ENCODE measurements at regions not wholly inside any gene's neighbourhood (a gene's known extent, or its start where the extent isn't known, plus 50 kb on each side); places are given as distances from the start of the nearest gene placed in this dataset.
"Not testable (repeated sequence)": the region's sequence is repeated elsewhere in the genome, so short reads cannot be mapped to it uniquely, and the experiment has no call there.

GRCh38 chr18:38496222-38496793 is 930.7 kb upstream of the CELF4 start:
- no peak overlapping the region for H2BK15ac ChIP-seq (ENCODE audit: low read length)
- H2BK12ac ChIP-seq (ENCODE audit: low read length): no peak overlapping the region
- H3K23ac ChIP-seq (ENCODE audit: low read depth, low read length, poor library complexity): no peak overlapping the region
- H3K27me3 ChIP-seq (ENCODE audit: control insufficient read depth in 3 of 3, insufficient read depth in 3 of 3, low read depth in 1 of 3, low read length in 3 of 3): no peaks in the 10 kb centered on the region
- H3K9me3 ChIP-seq (replicated peaks in 1 of 2; ENCODE audit: control insufficient read depth in 2 of 2, insufficient read depth in 1 of 2, low read depth in 1 of 2, low read length in 2 of 2): no peaks in the 10 kb centered on the region
- no peak overlapping the region for H3K14ac ChIP-seq (ENCODE audit: low read length)
- H3K4me1 ChIP-seq (ENCODE audit: control insufficient read depth in 2 of 2, insufficient read depth in 1 of 2, low read depth in 1 of 2, low read length in 2 of 2): no peaks in the 10 kb centered on the region
- H3K4me3 ChIP-seq (ENCODE audit: low read length in 2 of 2): no peak overlapping the region
- no peaks in the 10 kb centered on the region for H3K79me1 ChIP-seq (ENCODE audit: low read depth, low read length)
- no peak overlapping the region for H2BK120ac ChIP-seq (ENCODE audit: low read depth, low read length)
- no peak overlapping the region for H4K91ac ChIP-seq (ENCODE audit: low read depth, low read length, poor library complexity)
- H3K18ac ChIP-seq (ENCODE audit: low read length): no peak overlapping the region
- H3K27ac ChIP-seq (replicated peaks; ENCODE audit: low read length): no peak overlapping the region
- no peak overlapping the region for H3K4me2 ChIP-seq (ENCODE audit: insufficient read depth, low read length, poor library complexity, severe bottlenecking)
- H2AFZ ChIP-seq (ENCODE audit: low read length): no peak overlapping the region
- no peak for DNase-seq (ENCODE audit: low spot score)
- H3K4ac ChIP-seq (ENCODE audit: low read length): no peak overlapping the region
- H2AK5ac ChIP-seq (ENCODE audit: low read depth, low read length): no peak overlapping the region
- no peak overlapping the region for H2BK5ac ChIP-seq (ENCODE audit: low read length)
- no peaks in the 10 kb centered on the region for H3K36me3 ChIP-seq (replicated peaks in 1 of 2; ENCODE audit: control insufficient read depth in 2 of 2, insufficient read depth in 2 of 2, low read length in 2 of 2)
- no CpG with 5 or more reads among the region's 1 CpG for WGBS, 2 donors (ENCODE audit: extremely low coverage in 2 of 2, insufficient read length in 2 of 2, insufficient replicate concordance in 1 of 2)
- no peak overlapping the region for H4K8ac ChIP-seq (ENCODE audit: low read depth, low read length)
- H3K9ac ChIP-seq (ENCODE audit: low read depth, low read length, poor library complexity): no peak overlapping the region

GRCh38 chr18:38494065-38494464 is 928.5 kb upstream of the CELF4 start:
- no peak for DNase-seq (ENCODE audit: low spot score)
- H2BK120ac ChIP-seq (ENCODE audit: low read depth, low read length): no peak overlapping the region
- H3K9ac ChIP-seq (ENCODE audit: low read depth, low read length, poor library complexity): no peak overlapping the region
- no peaks in the 10 kb centered on the region for H3K36me3 ChIP-seq (replicated peaks in 1 of 2; ENCODE audit: control insufficient read depth in 2 of 2, insufficient read depth in 2 of 2, low read length in 2 of 2)
- H2BK15ac ChIP-seq (ENCODE audit: low read length): no peak overlapping the region
- H3K23ac ChIP-seq (ENCODE audit: low read depth, low read length, poor library complexity): no peak overlapping the region
- H3K4me3 ChIP-seq (ENCODE audit: low read length in 2 of 2): no peak overlapping the region
- no peak overlapping the region for H2BK12ac ChIP-seq (ENCODE audit: low read length)
- H3K4me2 ChIP-seq (ENCODE audit: insufficient read depth, low read length, poor library complexity, severe bottlenecking): no peak overlapping the region
- H2AK5ac ChIP-seq (ENCODE audit: low read depth, low read length): no peak overlapping the region
- H2BK5ac ChIP-seq (ENCODE audit: low read length): no peak overlapping the region
- H3K4ac ChIP-seq (ENCODE audit: low read length): no peak overlapping the region
- no peak overlapping the region for H2AFZ ChIP-seq (ENCODE audit: low read length)
- H3K9me3 ChIP-seq (replicated peaks in 1 of 2; ENCODE audit: control insufficient read depth in 2 of 2, insufficient read depth in 1 of 2, low read depth in 1 of 2, low read length in 2 of 2): no peaks in the 10 kb centered on the region
- H3K14ac ChIP-seq (ENCODE audit: low read length): no peak overlapping the region
- H4K8ac ChIP-seq (ENCODE audit: low read depth, low read length): no peak overlapping the region
- H3K79me1 ChIP-seq (ENCODE audit: low read depth, low read length): no peaks in the 10 kb centered on the region
- WGBS, 2 donors (ENCODE audit: extremely low coverage in 2 of 2, insufficient read length in 2 of 2, insufficient replicate concordance in 1 of 2): no CpG with 5 or more reads among the region's 2 CpGs
- H3K4me1 ChIP-seq (ENCODE audit: control insufficient read depth in 2 of 2, insufficient read depth in 1 of 2, low read depth in 1 of 2, low read length in 2 of 2): no peaks in the 10 kb centered on the region
- H3K27me3 ChIP-seq (ENCODE audit: control insufficient read depth in 3 of 3, insufficient read depth in 3 of 3, low read depth in 1 of 3, low read length in 3 of 3): no peaks in the 10 kb centered on the region
- no peak overlapping the region for H3K18ac ChIP-seq (ENCODE audit: low read length)
- no peak overlapping the region for H3K27ac ChIP-seq (replicated peaks; ENCODE audit: low read length)
- H4K91ac ChIP-seq (ENCODE audit: low read depth, low read length, poor library complexity): no peak overlapping the region

GRCh38 chr18:38491195-38491594 is 925.6 kb upstream of the CELF4 start:
- Histone ChIP-seq H2BK12ac (ENCODE audit: low read length) (no peak overlapping the region), H3K4ac (ENCODE audit: low read length) (no peak overlapping the region), H2AK5ac (ENCODE audit: low read depth, low read length) (no peak overlapping the region), H4K8ac (ENCODE audit: low read depth, low read length) (no peak overlapping the region), H3K4me1 (ENCODE audit: control insufficient read depth in 2 of 2, insufficient read depth in 1 of 2, low read depth in 1 of 2, low read length in 2 of 2) (no peaks in the 10 kb centered on the region), H2BK120ac (ENCODE audit: low read depth, low read length) (no peak overlapping the region), H2AFZ (ENCODE audit: low read length) (no peak overlapping the region), H3K79me1 (ENCODE audit: low read depth, low read length) (no peaks in the 10 kb centered on the region), H2BK5ac (ENCODE audit: low read length) (no peak overlapping the region), H3K4me2 (ENCODE audit: insufficient read depth, low read length, poor library complexity, severe bottlenecking) (no peak overlapping the region), H2BK15ac (ENCODE audit: low read length) (no peak overlapping the region), H3K18ac (ENCODE audit: low read length) (no peak overlapping the region), H4K91ac (ENCODE audit: low read depth, low read length, poor library complexity) (no peak overlapping the region), H3K27me3 (ENCODE audit: control insufficient read depth in 3 of 3, insufficient read depth in 3 of 3, low read depth in 1 of 3, low read length in 3 of 3) (no peaks in the 10 kb centered on the region), H3K9me3 (replicated peaks in 1 of 2; ENCODE audit: control insufficient read depth in 2 of 2, insufficient read depth in 1 of 2, low read depth in 1 of 2, low read length in 2 of 2) (no peaks in the 10 kb centered on the region), H3K36me3 (replicated peaks in 1 of 2; ENCODE audit: control insufficient read depth in 2 of 2, insufficient read depth in 2 of 2, low read length in 2 of 2) (no peaks in the 10 kb centered on the region), H3K23ac (ENCODE audit: low read depth, low read length, poor library complexity) (no peak overlapping the region), H3K14ac (ENCODE audit: low read length) (no peak overlapping the region), H3K4me3 (ENCODE audit: low read length in 2 of 2) (no peak overlapping the region), H3K9ac (ENCODE audit: low read depth, low read length, poor library complexity) (no peak overlapping the region), H3K27ac (replicated peaks; ENCODE audit: low read length) (no peak overlapping the region)
- DNase-seq (ENCODE audit: low spot score): no peak
- no CpG with 5 or more reads among the region's 4 CpGs for WGBS, 2 donors (ENCODE audit: extremely low coverage in 2 of 2, insufficient read length in 2 of 2, insufficient replicate concordance in 1 of 2)

DNA sequence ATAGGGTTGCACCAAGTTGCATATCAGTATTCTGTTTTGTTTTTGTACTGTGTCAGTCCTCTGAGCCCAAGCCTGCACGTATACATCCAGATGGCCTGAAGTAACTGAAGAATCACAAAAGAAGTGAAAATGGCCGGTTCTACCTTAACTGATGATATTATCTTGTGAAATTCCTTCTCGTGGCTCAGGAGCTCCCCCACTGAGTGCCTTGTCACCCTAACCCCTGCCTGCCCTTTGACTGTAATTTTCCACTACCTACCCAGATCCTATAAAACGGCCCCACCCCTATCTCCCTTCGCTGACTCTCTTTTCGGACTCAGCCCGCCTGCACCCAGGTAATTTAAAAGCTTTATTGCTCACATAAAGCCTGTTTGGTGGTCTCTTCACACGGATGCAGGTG is 924.1 kb upstream of the CELF4 start:
- H3K4ac ChIP-seq (ENCODE audit: low read length); H3K23ac ChIP-seq (ENCODE audit: low read depth, low read length, poor library complexity); H2BK15ac ChIP-seq (ENCODE audit: low read length); H2BK5ac ChIP-seq (ENCODE audit: low read length); H2AK5ac ChIP-seq (ENCODE audit: low read depth, low read length); H2BK120ac ChIP-seq (ENCODE audit: low read depth, low read length); H2BK12ac ChIP-seq (ENCODE audit: low read length); H3K4me3 ChIP-seq (ENCODE audit: low read length in 2 of 2); H3K27ac ChIP-seq (replicated peaks; ENCODE audit: low read length); H3K4me2 ChIP-seq (ENCODE audit: insufficient read depth, low read length, poor library complexity, severe bottlenecking); H3K36me3 ChIP-seq (replicated peaks in 1 of 2; ENCODE audit: control insufficient read depth in 2 of 2, insufficient read depth in 2 of 2, low read length in 2 of 2); DNase-seq (ENCODE audit: low spot score); H3K9me3 ChIP-seq (replicated peaks in 1 of 2; ENCODE audit: control insufficient read depth in 2 of 2, insufficient read depth in 1 of 2, low read depth in 1 of 2, low read length in 2 of 2); H4K8ac ChIP-seq (ENCODE audit: low read depth, low read length); H3K14ac ChIP-seq (ENCODE audit: low read length); H3K79me1 ChIP-seq (ENCODE audit: low read depth, low read length); H4K91ac ChIP-seq (ENCODE audit: low read depth, low read length, poor library complexity); H3K4me1 ChIP-seq (ENCODE audit: control insufficient read depth in 2 of 2, insufficient read depth in 1 of 2, low read depth in 1 of 2, low read length in 2 of 2); H3K9ac ChIP-seq (ENCODE audit: low read depth, low read length, poor library complexity); H3K27me3 ChIP-seq (ENCODE audit: control insufficient read depth in 3 of 3, insufficient read depth in 3 of 3, low read depth in 1 of 3, low read length in 3 of 3); H2AFZ ChIP-seq (ENCODE audit: low read length); H3K18ac ChIP-seq (ENCODE audit: low read length): not testable (repeated sequence)
- WGBS, 2 donors (ENCODE audit: extremely low coverage in 2 of 2, insufficient read length in 2 of 2, insufficient replicate concordance in 1 of 2): no CpG with 5 or more reads among the region's 8 CpGs

Data from neuronal stem cell (in vitro differentiated cells).